ELR (cell line): ENCODE measurements at regions not wholly inside any gene's neighbourhood (a gene's known extent, or its start where the extent isn't known, plus 50 kb on each side); places are given as distances from the start of the nearest gene placed in this dataset.
A peak's percentile ranks its signal among the peaks of the same experiment; 100 is the strongest.

Source experiments
- DNase-seq: peaks from one replicate; pipeline ENCODE4 v3.0.0-alpha.2; 2015; ENCODE audit warnings: low read depth

DNA sequence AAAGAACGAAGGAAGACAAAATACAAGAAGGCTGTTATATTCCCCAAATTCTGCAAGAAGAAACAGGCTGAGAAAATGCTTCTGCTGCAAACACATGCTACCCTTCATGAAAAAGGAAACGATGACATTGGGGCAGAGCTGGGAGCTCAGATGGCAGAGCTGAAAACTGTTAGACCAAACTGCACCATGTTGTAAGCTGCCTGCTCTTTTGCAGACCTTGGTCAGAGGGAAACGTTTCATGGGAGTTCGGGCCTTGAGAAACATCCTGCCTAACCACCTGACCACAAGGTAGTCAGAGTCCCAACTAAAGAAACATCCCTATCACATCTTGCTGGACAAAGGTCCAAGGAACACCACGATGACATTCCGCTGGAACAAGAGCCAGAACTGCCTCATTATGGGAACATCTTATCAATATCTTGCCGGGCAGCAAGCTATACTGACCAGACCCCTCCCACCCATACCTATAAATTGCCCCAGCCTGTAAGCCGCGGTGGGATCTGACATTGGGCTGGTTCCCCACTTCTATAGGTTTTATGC is 110.7 kb upstream of the CTSC start:
- no peak for DNase-seq

DNA sequence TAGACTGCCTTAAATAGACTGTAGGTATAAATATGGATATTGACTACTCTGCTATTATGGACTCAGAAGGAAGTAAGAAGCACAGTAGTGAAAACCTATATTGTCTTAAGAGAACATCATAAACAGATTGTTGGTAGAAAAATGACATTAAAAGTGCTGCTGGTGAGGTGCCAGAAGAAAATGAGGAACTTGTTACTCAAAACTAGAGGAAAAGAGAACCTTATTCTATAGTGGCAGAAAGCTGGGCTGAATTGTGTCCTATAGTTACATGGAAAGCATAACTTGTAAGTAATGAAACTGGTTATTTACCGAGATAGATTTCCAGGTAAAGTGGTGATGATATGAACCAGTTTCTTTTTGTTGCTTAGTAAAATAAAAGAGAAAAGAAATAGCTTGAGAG is 109.7 kb upstream of the CTSC start:
- no peak for DNase-seq

DNA sequence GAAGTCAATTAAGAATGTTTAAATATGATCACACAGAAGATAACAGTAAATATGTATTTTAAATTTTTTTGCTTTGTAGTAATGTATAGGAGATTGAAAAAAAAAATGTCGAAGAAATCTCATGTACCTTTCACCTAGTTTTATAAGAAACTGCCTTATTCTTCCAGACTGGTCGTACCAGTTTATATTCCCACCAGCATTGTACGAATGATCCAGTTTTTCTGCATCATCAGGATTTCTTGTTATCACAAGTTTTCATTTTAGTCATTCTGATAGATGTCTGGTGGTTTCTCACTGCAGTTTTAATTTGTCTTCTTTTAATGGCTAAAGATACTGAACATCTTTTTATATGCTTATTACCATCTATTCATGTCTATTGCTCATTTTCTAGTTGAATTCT is 101.8 kb upstream of the CTSC start:
- no peak for DNase-seq

DNA sequence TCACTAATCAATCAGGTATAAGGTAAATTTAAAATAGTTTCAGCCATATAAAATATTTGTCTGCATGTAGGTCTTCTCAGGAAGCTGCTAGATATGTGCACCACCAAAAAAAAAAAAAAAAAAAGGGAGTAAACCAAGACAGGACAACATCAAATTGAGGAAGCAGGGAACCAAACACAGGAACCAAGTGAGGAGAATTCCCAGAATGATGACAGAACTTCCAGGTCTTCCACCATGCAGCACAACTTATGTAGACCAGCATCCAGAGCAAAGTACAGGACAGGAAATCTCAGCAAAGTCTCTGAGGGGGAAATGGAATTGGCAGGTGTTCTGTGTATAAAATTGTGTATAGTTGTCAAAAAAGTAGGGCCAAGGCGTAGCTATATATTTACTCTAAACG is 101.2 kb upstream of the CTSC start:
- no peak for DNase-seq

DNA sequence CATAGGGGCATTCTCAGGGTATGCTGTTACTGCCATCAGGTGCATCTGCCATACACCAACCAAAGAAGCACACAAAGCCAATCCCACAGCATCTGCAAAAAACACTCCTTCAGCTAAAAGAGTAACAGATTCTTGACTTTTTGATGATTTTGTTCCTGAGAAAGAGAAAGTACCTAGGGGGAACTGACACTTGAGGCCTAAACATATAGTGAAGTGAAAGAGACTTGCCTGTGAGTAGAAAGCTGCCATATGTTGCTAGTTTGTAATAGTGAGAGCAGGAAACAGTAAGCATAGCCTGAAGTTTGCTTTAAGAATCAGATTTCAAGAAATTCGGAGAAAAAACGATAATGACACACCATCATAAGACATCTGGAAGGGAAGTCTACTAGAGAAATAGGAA is 97.9 kb upstream of the CTSC start:
- no peak for DNase-seq

DNA sequence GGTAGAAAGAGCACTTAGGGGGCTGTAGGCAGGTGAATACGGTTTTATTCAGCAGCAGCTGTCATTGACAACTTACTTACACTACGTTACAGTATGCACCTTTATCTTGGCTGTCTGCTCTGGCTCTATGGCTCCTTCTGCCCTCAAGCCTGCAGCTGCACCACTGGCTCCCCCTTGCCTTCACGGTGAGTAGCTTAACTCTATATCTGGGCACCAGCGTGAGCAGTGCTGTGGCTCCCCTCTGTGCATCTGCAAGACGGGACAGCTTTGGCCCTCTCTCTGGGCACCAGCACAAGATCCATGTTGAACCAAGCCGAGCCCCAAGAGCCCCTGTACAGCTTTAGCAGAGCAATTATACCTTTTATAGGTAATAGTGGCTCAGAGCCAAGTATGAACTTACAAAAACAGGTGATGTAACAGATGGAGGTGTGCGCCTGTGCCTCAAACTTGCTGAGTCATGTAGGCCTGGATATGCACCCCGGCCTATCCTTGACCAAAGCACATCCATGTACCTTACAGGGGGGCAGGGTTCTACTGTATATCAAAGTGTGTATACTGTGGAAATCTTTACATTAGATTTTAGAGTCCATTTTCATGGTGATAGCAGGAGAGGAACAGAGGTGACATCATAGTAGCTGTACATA is 96.9 kb upstream of the CTSC start:
- DNase-seq: no peak

DNA sequence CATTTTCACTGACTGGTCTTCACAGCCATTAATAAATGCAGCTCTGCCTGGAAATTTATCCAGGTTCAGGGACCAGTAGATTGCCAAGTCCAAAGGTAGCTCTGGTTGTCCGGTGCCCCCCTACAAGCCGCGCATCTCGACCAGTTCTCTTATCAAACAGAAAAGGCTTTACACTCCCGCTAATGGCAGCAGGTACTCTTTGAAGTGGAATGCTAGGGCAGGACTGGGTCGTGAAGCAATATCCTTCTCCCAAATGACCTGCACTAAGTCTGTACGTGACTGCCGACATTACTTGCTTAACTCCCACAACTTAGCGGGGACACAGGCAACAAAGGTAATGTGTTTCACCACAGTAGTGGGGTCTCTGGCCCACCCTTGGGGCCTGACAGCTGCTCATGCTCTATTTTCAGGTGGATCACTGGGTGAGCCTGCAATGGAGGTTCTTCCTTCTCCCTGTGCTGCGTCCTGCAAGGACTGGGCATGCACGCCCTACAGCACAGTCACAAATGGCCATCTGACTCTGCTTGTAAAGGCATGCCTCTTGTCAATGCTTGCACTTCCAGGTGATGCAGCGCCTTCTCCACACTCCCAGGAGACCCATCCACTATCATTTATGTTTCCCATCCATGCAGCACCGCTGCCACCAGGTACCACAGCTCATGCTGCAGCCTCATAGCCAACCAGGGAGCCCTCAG is 96.1 kb upstream of the CTSC start:
- no peak for DNase-seq

DNA sequence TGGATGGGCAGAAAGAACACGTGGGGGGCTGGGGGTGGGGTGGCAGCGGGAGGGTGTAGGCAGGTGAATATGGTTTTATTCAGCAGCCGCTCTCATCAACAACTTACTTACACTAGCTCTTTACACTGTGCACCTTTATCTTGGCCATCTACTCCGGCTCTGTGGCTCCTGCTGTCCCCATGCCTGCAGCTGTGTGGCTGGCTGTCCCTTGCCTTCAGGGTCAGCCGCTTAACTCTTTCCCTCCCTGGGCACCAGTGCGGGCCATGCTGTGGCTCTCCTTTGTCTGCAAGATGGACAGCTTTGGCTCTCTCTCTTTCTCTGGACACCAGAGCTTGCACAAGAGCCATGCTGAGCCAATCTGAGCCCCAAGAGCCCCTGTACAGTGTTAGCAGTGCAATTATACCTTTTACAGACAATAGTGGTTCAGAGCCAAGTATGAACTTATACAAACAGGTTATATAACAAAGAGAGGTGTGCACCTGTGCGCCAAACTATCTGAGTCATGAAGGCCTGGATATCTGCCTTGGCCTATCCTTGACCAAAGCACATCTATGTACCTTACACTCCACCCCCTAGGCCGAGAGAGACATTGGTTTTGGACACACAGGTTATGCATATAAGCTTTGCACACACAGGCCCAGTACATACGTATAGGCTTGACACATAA is 94.3 kb upstream of the CTSC start:
- DNase-seq: no peak

DNA sequence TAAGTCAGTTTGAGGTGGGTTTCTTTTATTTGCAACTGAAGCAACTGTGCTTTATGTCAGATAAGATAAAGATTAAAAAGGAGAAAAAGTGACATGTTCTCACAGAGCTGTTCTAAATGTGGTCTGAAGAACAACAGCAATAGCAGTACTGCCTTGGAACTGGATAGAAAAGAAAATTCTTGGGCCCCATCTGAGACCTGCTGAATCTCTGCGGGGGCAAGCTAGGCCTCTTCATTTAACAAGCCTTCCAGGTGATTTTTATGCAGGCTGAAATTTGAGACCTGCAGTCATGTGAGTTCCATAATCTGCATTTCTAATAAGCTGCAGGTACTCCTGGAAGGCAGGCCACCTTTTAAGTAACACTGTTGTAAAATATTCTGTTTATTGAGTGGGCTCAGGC is 91.4 kb upstream of the CTSC start:
- no peak for DNase-seq

DNA sequence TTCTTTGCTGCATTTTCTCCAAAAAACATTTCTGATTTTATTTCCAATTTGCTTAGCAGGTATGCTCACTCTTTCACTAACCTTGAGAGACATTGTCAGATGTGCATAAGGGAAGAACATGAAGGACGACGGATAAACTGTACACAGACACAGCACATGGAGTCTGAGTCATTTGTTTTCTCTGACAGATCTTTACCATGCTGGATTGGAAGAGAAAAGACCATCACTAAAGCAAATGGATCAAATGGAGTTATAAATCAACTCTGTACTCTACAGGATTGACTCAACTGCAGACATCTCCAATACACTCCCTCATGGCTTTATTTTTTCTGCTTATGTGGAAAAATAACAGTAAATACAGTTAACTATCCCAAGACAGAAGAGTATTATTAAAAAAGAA is 90.2 kb upstream of the CTSC start:
- DNase-seq: no peak

DNA sequence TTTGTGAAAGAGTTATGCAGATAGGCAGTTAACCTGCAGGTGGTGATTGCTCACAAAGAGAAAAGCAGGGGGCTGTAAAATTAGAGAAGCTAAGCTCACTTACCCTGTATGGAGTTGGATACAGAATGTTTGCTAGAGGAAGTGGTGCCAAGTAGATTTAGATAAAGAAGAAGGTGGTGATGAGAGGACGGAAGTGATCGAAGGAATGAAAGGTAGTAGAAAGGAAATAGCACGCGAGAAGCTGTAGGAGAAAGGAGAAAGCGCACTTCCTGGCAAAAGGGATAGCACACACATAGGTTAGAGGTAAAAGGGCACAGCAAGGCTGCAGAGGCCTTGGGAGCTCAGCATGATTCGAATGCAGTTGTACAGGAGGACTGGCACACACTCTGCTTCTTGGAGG is 87.3 kb upstream of the CTSC start:
- no peak for DNase-seq

DNA sequence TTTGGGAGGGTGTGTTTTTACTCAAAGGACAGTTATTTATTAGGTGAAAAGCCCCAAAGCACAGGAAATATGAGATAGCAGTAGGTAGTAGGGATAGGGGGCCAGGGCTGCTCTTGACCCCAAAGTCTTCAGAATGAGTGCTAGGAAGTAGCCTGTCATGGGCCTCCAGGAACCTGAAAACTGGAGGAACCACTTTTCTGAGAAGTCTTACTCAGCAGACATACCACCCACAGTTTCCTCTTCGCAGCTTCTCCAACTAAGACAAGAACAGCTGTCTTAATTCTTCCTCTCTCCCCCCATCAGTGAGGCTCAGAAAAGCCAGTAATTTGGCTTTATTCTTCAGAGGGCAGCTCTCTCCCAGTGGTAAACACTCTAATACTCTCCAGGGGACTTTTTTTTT is 84.0 kb upstream of the CTSC start:
- peak; percentile 14 for DNase-seq

DNA sequence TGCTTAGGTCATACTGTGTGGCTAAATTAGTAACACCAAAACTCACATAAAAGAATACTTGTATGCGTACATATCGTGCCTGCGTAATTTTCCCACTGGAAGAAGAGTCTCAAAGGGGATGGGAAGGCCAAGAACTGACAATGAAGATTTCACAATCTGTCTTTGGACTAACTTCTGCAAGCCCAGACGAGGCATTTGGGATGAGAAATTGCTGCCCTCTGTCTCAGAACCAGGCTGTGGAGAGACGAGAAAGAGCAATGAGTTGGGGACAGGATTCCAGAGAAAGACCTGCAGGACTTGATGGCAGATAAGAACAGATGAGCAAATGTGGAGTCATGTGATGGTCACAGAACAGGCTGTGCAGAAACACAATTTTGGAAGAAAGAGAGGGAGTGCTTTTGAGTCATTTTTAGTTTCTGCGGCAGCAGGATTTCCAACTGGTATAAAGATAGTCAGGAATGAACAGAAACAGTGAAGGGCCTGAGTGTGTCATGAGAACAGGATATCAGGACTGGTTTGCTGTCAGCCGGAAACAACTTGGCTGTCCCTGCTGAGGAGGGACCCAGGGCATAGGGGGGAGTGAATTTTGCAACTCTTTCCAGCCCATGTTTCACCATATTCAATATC is 82.7 kb upstream of the CTSC start:
- DNase-seq: peak; percentile 71

DNA sequence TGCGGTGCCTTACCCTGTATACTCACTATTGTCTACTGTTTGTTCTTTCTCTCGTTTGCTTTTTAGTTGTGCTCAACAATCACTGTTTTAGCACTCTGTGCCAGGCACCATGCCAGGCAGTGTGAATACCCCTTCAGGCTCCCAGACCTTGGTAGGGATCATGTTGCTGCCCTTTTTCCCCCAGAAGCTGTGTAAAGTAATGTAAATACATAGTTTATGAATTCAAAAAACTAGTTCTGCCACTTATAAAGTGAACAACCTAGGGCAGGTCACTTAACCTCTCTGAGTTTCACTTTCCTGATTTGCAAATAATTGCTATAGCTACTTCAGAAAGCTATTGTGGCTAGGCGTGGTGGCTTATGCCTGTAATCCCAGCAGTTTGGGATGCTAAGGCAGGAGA is 81.0 kb upstream of the CTSC start:
- DNase-seq: no peak

DNA sequence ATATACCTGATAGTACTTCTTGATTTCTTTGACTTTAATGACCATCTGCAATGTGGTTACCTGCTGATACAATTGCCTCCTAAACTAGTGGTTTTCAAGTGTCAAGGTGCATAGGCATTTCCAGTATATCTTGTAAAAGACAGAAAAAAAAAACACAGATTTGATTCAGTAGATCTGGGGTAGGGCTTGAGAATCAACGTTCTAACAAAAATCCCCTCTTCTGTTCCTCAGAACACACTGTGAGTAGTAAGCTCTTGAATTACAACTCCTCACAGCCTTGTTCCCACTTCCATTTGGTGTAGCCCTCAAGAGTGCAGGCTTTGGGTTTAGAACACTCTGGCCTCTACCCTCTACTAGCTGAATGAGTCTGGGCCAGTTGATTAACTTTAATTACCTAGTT is 78.0 kb upstream of the CTSC start:
- DNase-seq: no peak

DNA sequence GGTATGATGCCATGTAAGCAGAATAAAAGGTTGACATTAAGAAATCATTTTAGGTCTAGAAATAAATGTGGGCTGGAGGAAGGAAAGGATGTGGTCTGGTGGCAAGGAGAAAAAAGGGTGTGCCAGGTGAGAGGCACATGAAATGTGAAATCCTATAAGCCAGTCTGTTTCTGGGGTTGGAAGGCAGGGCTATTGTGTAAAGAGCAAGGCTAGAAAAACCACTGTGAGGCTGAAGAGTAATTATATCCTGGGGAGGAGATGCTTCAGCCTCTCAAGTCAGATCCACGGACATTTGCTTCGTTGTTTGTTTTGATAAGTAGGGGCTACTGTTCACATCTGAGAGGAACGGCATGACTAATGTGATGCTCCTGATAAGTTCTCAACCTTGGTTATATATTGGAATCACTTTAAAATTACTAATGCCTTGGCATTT is 77.5 kb upstream of the CTSC start:
- peak; percentile 69 for DNase-seq

DNA sequence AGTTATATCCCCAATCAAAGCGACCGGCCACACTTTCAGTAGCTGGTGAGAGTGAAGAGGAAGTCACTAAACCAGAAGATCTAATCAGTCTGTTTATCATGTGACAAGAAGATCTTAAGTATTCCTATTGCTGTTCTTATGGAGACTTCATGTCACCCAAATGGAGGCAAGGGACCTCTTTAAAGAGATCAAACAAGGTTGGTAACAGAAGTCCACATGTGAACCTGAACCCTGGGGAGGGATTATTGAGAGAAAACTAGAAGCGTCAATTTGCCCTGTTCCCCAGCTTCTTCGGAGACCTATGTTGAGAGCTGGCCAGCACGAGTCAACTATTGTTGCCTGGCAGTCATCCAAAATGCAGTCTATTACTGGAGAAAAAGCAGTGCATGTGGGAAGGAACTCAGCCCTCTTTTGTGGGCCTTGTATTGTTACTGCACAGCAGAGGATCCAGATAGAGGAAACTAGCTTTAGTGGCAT is 76.9 kb upstream of the CTSC start:
- DNase-seq: peak; percentile 43

DNA sequence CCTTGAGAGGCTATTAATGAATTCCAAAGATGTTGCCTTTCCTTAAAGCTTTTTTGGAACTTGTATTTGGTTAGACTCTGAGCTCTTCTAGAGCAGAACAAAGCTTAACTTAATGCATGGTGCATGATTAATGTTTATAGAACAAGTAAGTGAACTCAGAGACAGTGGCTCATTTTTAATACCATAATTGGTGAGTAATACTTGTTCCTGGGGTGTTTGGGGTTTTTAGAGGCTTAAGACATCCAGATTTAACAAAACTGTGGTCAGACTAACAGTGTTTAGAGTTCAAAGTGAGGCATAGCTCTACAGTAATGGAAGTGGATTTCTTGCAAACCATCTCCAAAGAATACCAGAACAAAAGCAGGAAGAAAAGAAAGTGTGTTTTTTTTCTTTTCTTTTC is 73.7 kb upstream of the CTSC start:
- DNase-seq: peak; percentile 72

DNA sequence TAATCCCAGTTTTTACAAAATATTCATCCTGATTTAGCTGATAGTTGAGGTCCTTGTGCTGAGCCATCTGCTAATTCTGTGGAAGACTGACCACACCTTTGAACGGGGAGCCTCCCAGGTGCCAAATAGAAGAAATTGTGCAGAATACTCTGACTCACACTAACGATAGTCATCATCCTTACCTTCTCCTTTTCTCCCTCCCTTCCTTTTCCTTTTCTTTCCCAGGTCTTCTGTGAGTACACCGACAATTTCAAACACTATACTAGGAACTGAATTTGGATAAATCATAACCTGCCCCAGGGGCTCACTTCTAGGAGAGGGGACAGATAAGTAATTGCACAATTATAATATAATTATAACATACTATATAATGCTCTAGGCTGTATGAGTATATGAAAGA is 73.1 kb upstream of the CTSC start:
- DNase-seq: peak; percentile 19

DNA sequence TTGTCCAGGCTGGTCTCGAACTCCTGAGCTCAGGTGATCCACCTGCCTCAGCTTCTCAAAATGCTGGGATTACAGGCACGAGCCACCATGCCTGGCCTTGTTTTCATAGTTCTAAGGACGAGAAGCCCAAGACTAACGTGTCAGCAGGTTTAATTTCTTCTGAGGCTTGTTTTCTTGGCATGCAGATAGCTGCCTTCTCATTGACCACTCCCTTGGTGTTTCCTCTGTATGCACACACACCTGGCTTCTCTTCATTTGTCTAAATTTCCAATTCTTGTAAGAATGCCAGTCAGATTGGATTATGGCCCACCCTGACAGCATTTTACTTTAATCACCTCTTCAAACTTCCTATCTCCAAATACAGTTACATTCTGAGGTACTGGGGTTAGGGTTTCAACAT is 72.5 kb upstream of the CTSC start:
- DNase-seq: no peak

DNA sequence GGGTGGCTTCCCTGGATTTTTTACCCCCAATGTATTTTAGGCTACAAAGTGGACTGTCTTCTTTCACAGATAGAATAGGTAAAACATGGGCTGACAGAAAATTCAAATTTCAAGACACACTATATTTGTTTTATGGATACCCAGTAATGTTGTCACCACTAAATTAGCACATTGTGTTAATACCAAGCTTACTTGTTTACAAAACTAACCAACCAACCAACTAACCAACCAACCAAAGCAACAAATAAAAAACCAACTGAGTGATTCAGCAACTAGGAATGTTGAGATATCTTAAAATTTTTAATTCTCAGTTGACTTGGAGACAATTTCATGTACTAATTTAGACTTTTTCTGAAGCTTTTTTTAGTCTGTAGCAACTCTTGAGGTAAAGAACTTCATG is 69.3 kb upstream of the CTSC start:
- DNase-seq: no peak

DNA sequence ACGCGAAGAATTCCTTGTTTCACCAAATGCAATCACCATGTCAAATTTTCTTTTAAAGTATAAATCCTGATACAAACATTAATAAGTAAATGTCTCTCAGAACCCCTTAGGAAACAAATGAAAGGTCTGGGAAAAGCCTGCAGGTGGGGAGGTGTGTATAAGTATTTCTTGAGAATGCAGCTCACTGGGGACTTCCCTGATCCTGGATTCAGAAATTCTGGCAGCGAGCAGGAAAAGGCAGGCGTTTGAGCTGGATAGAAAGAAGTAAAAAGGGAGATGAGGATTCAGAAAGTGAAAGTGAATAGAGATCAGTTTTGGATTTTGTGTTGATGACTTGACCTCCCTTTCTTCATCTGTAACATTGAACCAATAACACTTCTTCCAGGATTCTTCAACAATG is 68.3 kb upstream of the CTSC start:
- DNase-seq: no peak
